IgD-negative memory B cell (primary cell): ENCODE measurements at regions not wholly inside any gene's neighbourhood (a gene's known extent, or its start where the extent isn't known, plus 50 kb on each side); places are given as distances from the start of the nearest gene placed in this dataset.

Source experiments
- H3K27ac Mint-ChIP-seq, 3 donors: one replicate each; pipeline ENCODE4 v1.8.0; 2020 to 2022; ENCODE audit warnings: mild to moderate bottlenecking in 3 of 3, mixed read lengths in 3 of 3, moderate library complexity in 1 of 3
- H3K27me3 Mint-ChIP-seq: one replicate; pipeline ENCODE4 v1.8.0; 2021; ENCODE audit warnings: mixed read lengths
- H3K36me3 Mint-ChIP-seq: one replicate; pipeline ENCODE4 v1.8.0; 2020; ENCODE audit warnings: mild to moderate bottlenecking, mixed read lengths
- H3K4me1 Mint-ChIP-seq, 3 donors: one replicate each; pipeline ENCODE4 v1.8.0; 2020 to 2022; ENCODE audit warnings: mixed read lengths in 3 of 3, mild to moderate bottlenecking in 1 of 3
- H3K4me3 Mint-ChIP-seq, 4 donors: one replicate each; pipeline ENCODE4 v1.8.0; 2020 to 2022; ENCODE audit warnings: mild to moderate bottlenecking in 4 of 4, mixed read lengths in 4 of 4, moderate library complexity in 3 of 4
- H3K9me3 Mint-ChIP-seq, 3 donors: one replicate each; pipeline ENCODE4 v1.8.0; 2020 to 2021; ENCODE audit warnings: mixed read lengths in 3 of 3, mild to moderate bottlenecking in 1 of 3

DNA sequence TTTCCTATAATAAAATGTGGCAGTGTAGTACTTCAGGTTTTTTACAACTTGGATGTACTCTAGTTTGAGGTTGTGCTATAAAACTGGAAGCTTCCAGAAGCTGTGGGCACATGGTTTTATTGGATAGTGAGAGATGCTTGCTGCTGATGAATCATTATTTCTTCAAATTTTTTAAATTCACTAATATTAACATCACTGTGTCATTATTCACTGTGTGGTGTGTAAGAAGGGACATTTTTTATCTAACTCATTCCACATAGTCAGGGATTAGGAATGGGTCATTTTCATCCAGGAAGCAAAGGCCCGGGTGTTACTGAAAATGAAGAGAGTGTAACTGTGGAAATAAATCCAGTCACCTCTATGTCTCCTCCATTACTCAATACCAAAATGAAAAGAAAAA lies 421.0 kb downstream of the TENT5A start:
- H3K4me1 Mint-ChIP-seq, result no peaks in the 10 kb centered on the region
- H3K9me3 Mint-ChIP-seq, result peaks cover 0 to 3% (median 3%) of the 10 kb centered on the region in 3 donors
- H3K36me3 Mint-ChIP-seq, result no peaks in the 10 kb centered on the region
- no peaks in the 10 kb centered on the region for H3K27me3 Mint-ChIP-seq
- no peak overlapping the region for H3K4me3 Mint-ChIP-seq
- H3K27ac Mint-ChIP-seq, result no peak overlapping the region

DNA sequence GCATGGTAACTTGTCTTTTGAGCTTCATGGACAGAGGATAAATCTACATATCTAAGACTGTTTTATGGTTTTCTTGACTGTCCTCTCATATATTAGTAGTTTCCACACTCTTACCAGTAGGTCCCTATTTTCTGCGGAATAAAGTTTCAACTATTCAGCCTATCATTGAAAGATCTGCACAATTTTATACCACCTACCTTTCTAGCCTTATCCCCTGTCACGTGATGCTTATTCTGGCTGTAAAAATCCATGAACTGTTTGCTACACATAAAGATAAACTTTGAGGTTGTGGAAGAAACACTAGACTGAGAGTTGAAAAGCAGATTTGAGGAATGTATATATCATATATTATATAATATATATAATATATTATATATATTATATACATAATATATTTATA lies 423.8 kb downstream of the TENT5A start:
- Mint-ChIP-seq H3K36me3 (no peaks in the 10 kb centered on the region), H3K27ac (no peak overlapping the region), H3K9me3 (peaks cover 0 to 9% (median 0%) of the 10 kb centered on the region in 3 donors), H3K4me3 (no peak overlapping the region), H3K27me3 (no peaks in the 10 kb centered on the region), H3K4me1 (no peaks in the 10 kb centered on the region)

DNA sequence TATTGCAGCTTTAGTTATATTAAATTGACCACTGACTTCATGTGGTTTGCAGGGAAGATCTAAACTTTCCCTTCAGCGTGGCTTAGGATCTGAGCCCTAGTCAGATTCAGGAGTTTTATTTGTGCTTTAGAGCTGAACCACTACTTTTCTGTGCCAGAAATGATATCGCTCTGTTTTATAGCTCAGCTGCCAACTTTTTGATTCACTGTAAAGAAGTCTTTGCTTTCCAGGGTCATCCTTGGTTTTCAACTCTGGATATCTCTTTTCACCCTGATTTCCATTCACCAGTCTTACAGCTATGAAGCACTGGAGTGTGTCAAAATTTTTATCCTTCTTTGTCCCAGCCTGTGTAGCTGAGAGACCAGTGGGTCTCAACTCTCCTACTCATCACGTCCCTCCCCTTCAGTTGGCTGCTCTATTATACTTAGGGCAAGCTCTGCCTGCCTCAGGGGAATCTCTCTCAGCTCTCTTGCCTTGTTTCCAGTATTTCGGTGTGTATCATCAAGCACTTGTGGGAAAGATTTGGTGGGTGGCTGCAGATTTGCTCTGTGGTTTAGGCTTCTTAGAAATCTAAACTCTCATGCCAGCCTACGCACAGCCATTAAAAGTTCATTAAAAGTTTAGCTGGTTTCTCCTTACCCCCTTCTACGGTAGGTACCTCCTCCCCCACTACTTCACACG lies 425.5 kb downstream of the TENT5A start:
- no peaks in the 10 kb centered on the region for H3K4me1 Mint-ChIP-seq

DNA sequence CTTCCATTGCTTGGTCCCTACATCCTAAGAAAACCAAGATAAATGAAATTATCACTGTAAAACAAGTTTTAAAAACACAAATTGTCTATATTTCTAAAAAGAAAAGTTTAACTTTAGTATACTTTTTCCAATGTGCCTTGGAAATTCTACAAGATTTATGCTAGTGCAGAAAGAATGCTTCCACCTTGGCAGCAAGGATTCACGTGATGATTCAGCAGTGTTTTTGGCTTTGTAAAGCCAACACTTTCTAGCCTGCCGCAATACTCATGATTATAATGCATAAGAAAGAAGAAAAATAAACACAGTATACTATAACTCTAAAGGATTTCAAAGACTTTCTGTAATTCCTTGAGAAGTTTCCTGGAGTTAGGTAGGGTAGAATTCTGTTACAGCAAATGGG lies 442.7 kb downstream of the TENT5A start:
- Mint-ChIP-seq H3K36me3 (no peaks in the 10 kb centered on the region), H3K27ac (no peak overlapping the region), H3K4me1 (no peaks in the 10 kb centered on the region), H3K4me3 (no peak overlapping the region), H3K9me3 (peaks cover 3 to 12% (median 4%) of the 10 kb centered on the region in 3 donors), H3K27me3 (no peaks in the 10 kb centered on the region)

More for the DNA sequence above, 425.5 kb downstream of the TENT5A start:
- Mint-ChIP-seq H3K36me3 (no peaks in the 10 kb centered on the region), H3K27me3 (no peaks in the 10 kb centered on the region), H3K9me3 (peaks cover 0 to 9% (median 0%) of the 10 kb centered on the region in 3 donors), H3K4me3 (no peak overlapping the region), H3K27ac (no peak overlapping the region)

DNA sequence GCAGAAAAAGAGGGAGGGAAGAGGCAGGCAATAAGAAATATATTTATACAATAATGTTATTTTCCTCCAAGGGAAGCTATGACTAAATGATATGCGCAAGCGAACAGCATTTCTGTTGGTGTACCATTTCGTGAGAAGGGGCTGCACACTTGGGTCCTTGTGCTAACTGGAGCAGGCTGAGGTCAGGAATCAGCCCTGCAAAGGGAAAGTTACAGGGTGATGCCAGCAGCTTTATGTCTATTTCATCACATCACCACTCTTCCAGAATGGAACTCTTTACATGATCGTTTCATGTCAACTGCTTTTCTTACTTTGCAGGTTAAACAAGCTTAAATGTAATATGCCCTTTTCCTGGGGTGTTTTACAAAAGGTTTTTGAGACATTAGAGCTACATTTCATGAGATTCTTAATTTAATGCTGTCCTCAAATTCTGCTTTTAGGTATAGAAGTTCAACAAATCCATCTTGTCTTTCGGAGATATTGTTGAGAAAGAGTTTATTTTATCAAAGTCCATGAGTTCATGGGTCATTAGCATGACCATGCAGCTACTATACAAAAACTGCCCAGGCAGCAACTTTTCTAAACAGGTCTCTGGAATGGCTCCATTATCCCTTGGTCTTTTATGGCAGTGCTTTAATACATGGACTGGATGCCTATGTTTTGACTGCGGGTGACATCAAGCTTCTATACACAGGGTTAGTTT lies 443.8 kb downstream of the TENT5A start:
- H3K27ac Mint-ChIP-seq, result no peak overlapping the region
- H3K27me3 Mint-ChIP-seq, result no peaks in the 10 kb centered on the region
- H3K4me1 Mint-ChIP-seq, result no peaks in the 10 kb centered on the region
- no peaks in the 10 kb centered on the region for H3K36me3 Mint-ChIP-seq
- peaks cover 2 to 7% (median 3%) of the 10 kb centered on the region in 3 donors for H3K9me3 Mint-ChIP-seq
- no peak overlapping the region for H3K4me3 Mint-ChIP-seq

DNA sequence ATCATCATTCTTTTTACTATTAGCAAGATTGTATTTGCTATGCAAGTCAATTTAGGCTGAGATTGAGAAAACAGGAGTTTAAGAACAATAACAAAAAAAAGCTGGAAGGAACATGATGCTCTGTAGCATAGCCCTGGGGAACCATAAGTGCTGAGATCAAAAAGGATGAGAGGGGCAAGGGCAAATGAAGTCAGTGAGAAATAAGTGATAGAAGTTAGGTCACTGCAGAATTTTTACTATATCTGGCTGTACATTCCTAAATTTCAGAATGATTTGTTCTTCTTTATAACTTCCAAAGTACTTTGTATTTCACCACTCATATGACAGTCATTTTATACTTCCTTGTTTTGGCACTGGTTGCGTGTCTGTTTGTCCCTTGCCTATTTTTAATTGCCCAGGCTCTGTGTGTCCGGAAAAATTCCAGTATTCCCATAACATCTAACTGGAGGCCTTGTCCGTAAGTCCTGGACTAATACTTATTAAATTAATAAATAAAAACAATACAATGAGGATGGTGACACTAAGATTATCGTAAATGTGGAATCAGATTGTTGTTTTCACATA lies 444.7 kb downstream of the TENT5A start:
- H3K27me3 Mint-ChIP-seq, result no peaks in the 10 kb centered on the region
- no peaks in the 10 kb centered on the region for H3K36me3 Mint-ChIP-seq
- no peaks in the 10 kb centered on the region for H3K4me1 Mint-ChIP-seq
- H3K27ac Mint-ChIP-seq, result no peak overlapping the region
- H3K9me3 Mint-ChIP-seq, result peaks cover 0 to 3% (median 0%) of the 10 kb centered on the region in 3 donors
- no peak overlapping the region for H3K4me3 Mint-ChIP-seq

DNA sequence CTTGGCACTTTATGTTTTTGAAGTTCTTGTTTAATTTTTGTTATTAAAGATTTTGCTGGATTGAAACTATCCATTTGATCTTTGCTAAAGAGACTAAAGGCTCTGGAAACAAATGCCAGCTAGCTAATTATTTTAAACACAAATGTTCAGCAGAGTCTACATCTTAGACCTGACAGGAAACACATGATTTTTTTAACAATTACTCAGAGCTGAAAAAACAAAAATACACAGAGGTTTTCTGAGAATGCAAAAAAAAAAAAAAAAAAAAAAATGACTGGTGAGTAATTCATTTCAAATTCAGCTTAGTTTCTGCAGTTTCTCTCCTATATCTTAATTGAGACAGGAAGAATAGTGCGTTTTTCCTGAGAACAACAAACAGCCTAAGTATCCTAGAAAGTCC lies 448.0 kb downstream of the TENT5A start:
- Mint-ChIP-seq H3K4me1 (no peaks in the 10 kb centered on the region), H3K27me3 (no peaks in the 10 kb centered on the region), H3K36me3 (no peaks in the 10 kb centered on the region), H3K9me3 (no peaks in the 10 kb centered on the region), H3K27ac (no peak overlapping the region), H3K4me3 (no peak overlapping the region)

DNA sequence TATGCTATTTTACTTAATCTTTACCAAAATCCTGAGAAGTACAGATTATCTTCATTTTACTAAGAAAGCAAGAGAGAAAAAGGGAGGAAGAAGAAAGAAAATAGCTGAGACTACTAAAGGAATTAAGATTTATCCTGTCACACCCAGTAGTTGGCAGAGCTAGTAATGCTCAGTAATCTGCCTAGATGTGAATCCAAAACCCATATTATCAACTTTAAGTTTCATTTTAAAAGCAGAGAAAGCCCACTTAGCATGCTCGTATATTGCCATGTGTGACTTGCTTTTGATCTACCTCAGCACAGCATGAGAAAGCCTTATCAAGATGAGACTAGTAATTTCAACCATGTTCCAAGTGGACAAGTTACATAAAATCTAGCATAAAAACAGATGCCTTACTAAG lies 451.5 kb downstream of the TENT5A start:
- no peaks in the 10 kb centered on the region for H3K27me3 Mint-ChIP-seq
- no peaks in the 10 kb centered on the region for H3K4me1 Mint-ChIP-seq
- H3K36me3 Mint-ChIP-seq, result no peaks in the 10 kb centered on the region
- no peak overlapping the region for H3K27ac Mint-ChIP-seq
- no peak overlapping the region for H3K4me3 Mint-ChIP-seq
- peaks cover 0 to 6% (median 0%) of the 10 kb centered on the region in 3 donors for H3K9me3 Mint-ChIP-seq

DNA sequence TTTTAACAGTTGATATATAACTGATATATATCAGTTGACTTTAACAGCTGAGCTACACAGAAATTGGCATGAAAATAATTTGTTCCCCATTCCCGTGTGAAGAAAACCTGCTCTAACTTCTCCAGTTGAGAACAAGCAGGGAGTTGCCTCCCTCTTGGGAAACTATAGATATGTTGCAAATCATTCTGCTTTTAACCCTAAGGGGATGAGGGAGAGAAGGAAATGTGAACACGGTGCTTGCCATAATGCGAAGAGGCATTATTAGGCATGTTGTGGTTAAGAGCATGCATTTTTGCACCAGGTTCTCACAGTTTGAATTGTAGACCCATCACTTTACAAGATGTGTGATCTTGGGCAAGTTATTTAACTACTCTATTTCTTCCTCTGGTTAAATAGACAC lies 453.7 kb downstream of the TENT5A start:
- Mint-ChIP-seq H3K27me3 (no peaks in the 10 kb centered on the region), H3K27ac (no peak overlapping the region), H3K4me1 (no peaks in the 10 kb centered on the region), H3K9me3 (peaks cover 0 to 6% (median 0%) of the 10 kb centered on the region in 3 donors), H3K4me3 (no peak overlapping the region), H3K36me3 (no peaks in the 10 kb centered on the region)

DNA sequence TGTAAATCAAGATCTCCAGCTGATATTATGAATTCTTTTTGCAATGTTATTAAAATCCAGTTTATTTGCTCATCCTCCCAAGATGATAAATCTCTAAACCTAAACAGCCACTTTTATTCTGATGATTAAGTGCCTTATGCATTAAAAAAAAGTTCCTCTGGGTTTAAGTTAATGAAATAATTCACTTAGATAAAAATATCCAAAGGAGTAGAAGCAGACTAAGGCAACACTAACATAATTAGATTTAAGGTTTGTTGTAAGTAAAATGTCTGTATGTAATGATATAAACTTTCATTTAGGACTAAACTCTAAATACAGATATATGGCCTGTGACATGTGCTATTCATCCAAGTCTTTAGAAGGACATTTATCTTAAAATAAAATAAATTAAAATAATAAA lies 457.2 kb downstream of the TENT5A start:
- H3K9me3 Mint-ChIP-seq, result peaks cover 0 to 6% (median 2%) of the 10 kb centered on the region in 3 donors
- H3K4me3 Mint-ChIP-seq, result no peak overlapping the region
- no peaks in the 10 kb centered on the region for H3K36me3 Mint-ChIP-seq
- H3K4me1 Mint-ChIP-seq, result no peaks in the 10 kb centered on the region
- no peak overlapping the region for H3K27ac Mint-ChIP-seq
- H3K27me3 Mint-ChIP-seq, result no peaks in the 10 kb centered on the region

DNA sequence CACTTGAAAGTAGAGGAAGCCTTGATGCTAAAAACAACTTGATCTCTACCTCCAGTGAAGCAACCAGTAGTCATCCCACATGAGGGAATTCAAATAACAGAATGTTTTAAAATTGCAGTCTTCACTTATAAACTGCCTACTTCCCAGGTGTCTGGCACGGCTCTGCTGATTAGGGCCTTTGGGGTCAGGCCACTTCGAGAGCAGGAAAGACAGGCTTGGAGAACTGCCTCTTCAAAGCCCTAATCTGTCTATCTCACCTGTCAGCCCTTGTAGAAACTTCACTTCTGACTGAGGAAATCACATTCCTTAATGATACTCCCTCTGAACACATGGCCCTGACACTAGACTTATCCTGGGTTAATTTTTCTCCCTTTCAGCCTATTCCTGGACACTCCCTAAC lies 458.6 kb downstream of the TENT5A start:
- H3K27ac Mint-ChIP-seq, result no peak overlapping the region
- no peaks in the 10 kb centered on the region for H3K27me3 Mint-ChIP-seq
- H3K36me3 Mint-ChIP-seq, result no peaks in the 10 kb centered on the region
- H3K9me3 Mint-ChIP-seq, result peaks cover 0 to 6% (median 2%) of the 10 kb centered on the region in 3 donors
- no peaks in the 10 kb centered on the region for H3K4me1 Mint-ChIP-seq
- no peak overlapping the region for H3K4me3 Mint-ChIP-seq

DNA sequence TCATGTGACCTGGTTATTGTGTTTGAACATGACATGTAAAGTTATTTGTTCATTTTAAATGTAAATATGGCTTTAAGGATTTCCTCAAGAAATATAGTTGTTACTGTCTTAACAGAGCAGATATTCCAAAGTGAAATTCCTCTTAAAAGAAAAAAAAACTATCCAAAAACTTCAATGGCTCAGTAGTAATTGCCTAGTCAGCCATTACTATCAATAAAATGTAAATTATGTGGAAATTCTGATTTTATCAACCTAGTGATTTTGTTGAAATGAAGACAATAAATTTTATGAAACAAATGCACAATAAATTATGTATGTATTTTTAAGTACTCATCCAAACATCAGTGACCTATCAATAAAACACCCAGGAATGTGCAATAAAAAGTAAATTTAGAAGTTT lies 463.3 kb downstream of the TENT5A start:
- Mint-ChIP-seq H3K27ac (no peak overlapping the region), H3K4me3 (no peak overlapping the region), H3K36me3 (no peaks in the 10 kb centered on the region), H3K27me3 (no peaks in the 10 kb centered on the region), H3K4me1 (no peaks in the 10 kb centered on the region), H3K9me3 (peaks cover 0 to 2% (median 0%) of the 10 kb centered on the region in 3 donors)

DNA sequence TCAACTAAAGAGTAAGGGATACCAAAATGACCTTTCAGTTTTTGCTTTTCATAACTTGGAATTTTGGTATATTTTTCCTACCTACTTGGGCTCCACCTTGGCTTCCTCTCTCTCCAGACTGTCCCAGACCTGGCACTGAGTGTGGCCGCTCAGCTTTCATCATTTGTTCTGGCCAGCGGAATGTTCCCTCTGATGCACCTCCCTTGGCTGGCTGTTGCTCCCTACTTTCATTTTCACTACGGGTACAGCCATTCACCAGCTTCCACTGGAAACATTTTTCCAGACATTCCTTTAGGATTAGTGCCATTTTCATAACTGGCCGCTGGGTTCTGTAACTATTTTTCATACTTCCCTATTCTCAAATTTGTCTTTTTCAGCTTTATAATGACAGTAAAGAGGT lies 487.4 kb downstream of the TENT5A start:
- H3K27me3 Mint-ChIP-seq, result no peaks in the 10 kb centered on the region
- no peaks in the 10 kb centered on the region for H3K36me3 Mint-ChIP-seq

DNA sequence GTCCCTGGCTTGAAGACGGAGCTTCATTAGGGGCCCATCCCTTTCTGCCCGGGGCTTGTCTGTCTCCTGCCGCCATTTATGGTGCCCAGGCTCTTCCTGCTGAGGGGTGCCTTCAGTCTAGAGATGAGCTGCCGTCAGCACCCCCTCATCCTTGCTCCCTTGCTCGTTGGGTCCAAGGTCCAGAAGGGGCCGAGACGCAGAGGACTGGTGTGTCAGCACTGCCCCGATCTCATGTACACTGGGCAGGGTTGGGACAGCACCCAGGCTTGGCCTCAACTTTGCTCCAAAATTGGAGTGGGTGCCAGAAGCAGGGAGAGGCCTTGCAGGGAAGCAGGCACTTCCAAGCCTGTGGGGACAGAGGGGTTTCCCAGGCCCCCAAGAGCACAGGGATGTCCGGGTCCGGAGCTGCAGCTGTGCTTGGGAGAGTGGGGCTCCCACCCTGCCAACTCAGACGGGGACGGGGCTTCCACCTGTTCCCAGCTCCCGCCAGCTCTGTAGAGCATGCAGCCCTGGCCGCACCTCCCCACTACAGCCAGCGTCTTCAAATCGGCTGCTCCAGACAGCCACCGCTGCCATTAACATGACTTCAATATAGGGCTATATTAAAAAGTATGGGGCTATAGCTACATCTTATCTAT lies 488.8 kb downstream of the TENT5A start:
- Mint-ChIP-seq H3K4me3 (no peak overlapping the region), H3K9me3 (peaks cover 2 to 6% (median 2%) of the 10 kb centered on the region in 3 donors), H3K36me3 (no peaks in the 10 kb centered on the region), H3K27ac (no peak overlapping the region), H3K4me1 (no peaks in the 10 kb centered on the region), H3K27me3 (no peaks in the 10 kb centered on the region)

More for the DNA sequence above, 487.4 kb downstream of the TENT5A start:
- Mint-ChIP-seq H3K4me3 (no peak overlapping the region), H3K4me1 (no peaks in the 10 kb centered on the region), H3K27ac (no peak overlapping the region), H3K9me3 (peaks cover 0 to 3% (median 2%) of the 10 kb centered on the region in 3 donors)

DNA sequence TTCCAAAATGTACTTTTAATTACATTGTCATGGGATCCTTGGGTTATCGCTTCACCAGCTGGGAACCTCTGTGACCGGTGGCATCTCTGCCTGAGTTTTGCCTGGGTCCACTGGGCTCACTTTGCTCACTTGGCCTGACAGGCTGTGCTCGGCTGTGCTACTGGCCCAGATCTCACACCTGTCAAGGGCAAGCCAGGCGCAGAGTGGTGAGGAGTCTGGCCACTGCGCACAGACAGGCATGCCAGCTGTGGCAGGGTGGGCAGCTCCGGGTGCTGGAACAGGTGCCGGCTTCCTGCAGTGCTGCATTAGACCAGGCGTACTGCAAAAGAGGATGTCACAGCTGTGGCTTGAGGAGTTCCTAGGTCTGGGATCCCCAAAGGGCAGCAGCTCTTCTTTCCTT lies 489.8 kb downstream of the TENT5A start:
- Mint-ChIP-seq H3K27me3 (no peaks in the 10 kb centered on the region), H3K4me3 (no peak overlapping the region), H3K36me3 (no peaks in the 10 kb centered on the region), H3K4me1 (no peaks in the 10 kb centered on the region), H3K27ac (no peak overlapping the region), H3K9me3 (peaks cover 0 to 9% (median 2%) of the 10 kb centered on the region in 3 donors)
